Stomach (tissue), 4 donors: ENCODE measurements at regions not wholly inside any gene's neighbourhood (a gene's known extent, or its start where the extent isn't known, plus 50 kb on each side); places are given as distances from the start of the nearest gene placed in this dataset.

ENCODE experiments used
- CTCF ChIP-seq, 7 experiments: fragments of 450-650 bp in 4 of 7; fragments of 200-600 bp in 3 of 7; sonication (generic) in 3 of 7; IDR thresholded peaks; one replicate each; pipeline ENCODE4 v1.5.1; 2016 to 2019; ENCODE audit warnings: antibody characterized with exemption in 7 of 7, control low read depth in 2 of 7, mild to moderate bottlenecking in 1 of 7
- EP300 ChIP-seq: sonication (generic); formaldehyde crosslinking; IDR thresholded peaks from one replicate; pipeline ENCODE4 v1.6.1; 2017; ENCODE audit warnings: antibody characterized with exemption
- POLR2A ChIP-seq, 4 donors: fragments of 450-650 bp; IDR thresholded peaks; one replicate each; pipeline ENCODE4 v1.6.1; 2016; ENCODE audit warnings: antibody characterized with exemption in 4 of 4, control low read depth in 2 of 4, mild to moderate bottlenecking in 1 of 4, moderate library complexity in 1 of 4

- no peak for TF ChIP-seq CTCF (IDR thresholded peaks at IDR 0.05)
- no peak for TF ChIP-seq POLR2A (IDR thresholded peaks at IDR 0.05)
- no peak for TF ChIP-seq EP300
Observed at GRCh38 chr9:120235081-120235480, 344.9 kb downstream of the CDK5RAP2 start.
